Femur (tissue), 1 donor: ENCODE measurements at regions not wholly inside any gene's neighbourhood (a gene's known extent, or its start where the extent isn't known, plus 50 kb on each side); places are given as distances from the start of the nearest gene placed in this dataset.
"Not testable (repeated sequence)": the region's sequence is repeated elsewhere in the genome, so short reads cannot be mapped to it uniquely, and the experiment has no call there.

Source experiments
- DNase-seq: peaks from one replicate; pipeline ENCODE4 v3.0.0-alpha.2; 2017

DNA sequence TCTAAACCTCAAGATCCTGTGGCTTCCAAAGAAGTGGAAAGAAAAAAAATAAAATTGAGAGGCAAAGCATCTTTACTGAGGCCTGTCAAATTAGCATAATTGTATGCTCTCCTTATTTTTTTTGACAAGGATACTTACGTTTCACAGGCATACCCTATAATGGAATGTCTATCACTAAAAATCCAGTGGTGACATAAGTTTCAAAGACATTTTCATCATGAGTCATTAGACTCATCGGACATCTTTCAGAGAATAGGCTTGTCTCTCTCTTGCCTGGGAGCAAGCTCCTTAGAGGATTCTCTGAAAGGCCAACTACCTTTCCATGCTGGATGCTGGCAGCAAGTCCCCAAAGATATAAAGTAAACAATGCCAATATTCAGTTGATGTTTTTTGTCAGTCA is 380.7 kb upstream of the STEAP1 start:
- DNase-seq = no peak

GRCh38 chr7:89775459-89775858 is 378.8 kb upstream of the STEAP1 start:
- no peak for DNase-seq

GRCh38 chr7:89776980-89777379 is 377.3 kb upstream of the STEAP1 start:
- DNase-seq = no peak

DNA sequence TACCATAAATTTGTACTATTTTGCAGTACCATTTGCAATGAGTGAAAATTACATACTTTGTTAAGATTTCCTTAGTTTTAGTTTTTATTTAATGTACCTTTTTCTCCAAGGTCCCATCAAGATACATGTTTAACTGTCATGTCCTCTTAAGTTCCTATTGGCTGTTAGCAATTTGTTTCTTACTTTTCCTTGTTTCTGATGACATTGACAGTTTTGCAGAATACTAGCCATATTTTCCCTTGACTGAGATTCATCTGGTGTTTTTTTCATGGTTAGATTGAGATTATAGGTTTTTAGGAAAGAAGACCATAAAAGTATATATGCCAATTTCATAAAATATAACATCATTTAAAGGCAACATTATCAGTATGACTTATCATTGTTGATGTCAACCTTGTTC is 376.8 kb upstream of the STEAP1 start:
- no peak for DNase-seq

GRCh38 chr7:89780291-89780690 is 374.0 kb upstream of the STEAP1 start:
- DNase-seq = no peak

- DNase-seq = no peak
These were observed 357.8 kb upstream of the STEAP1 start for GRCh38 chr7:89796481-89796880.

GRCh38 chr7:89797965-89798598 is 356.2 kb upstream of the STEAP1 start:
- no peak for DNase-seq

GRCh38 chr7:89798599-89798996 is 355.7 kb upstream of the STEAP1 start:
- no peak for DNase-seq

DNA sequence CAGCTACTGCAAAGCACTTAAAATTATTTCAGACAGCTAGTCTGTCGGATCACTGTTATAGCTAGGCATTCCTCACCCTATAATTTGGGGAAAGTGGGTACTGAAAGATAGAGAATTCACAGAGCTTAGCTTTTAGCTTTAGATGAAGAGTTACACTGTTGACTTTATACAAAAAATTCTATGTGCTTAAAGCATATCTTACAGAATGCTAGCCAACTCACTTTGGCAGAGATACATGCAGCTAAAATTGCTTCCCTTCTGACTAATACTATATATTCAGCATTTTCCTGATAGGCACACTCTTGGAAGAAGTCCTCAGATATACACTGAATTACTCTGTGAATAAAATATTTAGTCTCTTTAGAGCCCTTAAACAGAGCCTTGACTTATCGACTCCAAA is 353.5 kb upstream of the STEAP1 start:
- DNase-seq = no peak

GRCh38 chr7:89809291-89809690 is 345.0 kb upstream of the STEAP1 start:
- no peak for DNase-seq

DNA sequence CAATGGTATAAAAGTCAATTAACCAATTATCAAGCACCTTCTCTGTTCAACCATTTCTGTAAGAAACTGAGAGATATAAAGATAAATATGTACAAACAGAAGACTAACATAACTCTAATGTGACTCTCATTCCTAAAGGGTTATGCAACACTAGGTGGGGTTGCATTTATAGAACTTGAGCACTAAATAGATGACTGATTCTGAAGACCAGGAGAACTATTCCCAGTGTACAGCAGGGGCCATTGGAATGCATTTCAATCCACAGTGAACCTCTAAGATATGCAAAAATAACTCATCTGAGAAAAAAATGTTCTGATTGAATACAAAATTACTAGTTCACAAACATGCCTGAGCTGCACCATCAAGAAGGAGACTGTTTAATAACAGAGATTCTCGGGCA is 341.2 kb upstream of the STEAP1 start:
- no peak for DNase-seq

GRCh38 chr7:89826121-89826520 is 328.1 kb upstream of the STEAP1 start:
- DNase-seq = no peak

DNA sequence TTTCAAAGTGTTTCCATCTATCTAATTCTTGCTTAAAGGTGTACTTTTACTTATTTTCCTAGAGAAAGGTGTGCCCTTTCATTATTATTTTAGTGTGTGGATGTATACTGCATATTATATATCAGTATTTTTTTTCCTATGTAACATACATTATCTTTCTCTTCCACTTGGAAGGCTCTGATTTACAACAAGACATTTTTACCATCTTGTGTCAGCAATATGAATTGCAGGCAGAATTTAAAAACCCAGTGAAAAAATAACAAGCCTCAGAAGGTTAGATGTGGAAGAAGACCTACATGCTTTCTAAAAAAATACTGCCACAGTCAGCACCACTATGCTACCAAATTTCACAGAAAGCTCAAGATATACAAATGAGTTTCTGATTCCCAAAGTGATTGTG is 327.7 kb upstream of the STEAP1 start:
- no peak for DNase-seq

DNA sequence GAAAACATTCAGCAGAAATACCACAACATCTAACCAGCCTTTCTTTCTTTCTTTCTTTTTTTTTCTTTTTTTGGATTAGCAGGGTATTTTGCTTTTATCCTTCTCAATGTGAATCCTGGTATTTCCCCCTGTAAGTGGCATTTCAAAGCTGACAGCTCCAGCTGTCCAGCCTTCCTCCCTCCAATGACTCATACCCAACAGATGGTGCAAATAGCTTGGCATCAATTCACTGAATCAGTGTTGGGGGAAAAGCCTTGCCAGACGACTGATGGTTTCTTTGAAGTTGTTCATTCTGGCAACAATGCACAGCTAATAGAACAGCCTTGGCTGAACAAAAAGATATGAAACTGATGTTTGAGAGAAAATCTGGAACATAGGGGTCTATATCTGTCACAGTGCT is 316.8 kb upstream of the STEAP1 start:
- peak; percentile 50 for DNase-seq

- DNase-seq = no peak
These were observed 314.9 kb upstream of the STEAP1 start for GRCh38 chr7:89839329-89839728.

- no peak for DNase-seq
These were observed 308.3 kb upstream of the STEAP1 start for GRCh38 chr7:89845952-89846351.

DNA sequence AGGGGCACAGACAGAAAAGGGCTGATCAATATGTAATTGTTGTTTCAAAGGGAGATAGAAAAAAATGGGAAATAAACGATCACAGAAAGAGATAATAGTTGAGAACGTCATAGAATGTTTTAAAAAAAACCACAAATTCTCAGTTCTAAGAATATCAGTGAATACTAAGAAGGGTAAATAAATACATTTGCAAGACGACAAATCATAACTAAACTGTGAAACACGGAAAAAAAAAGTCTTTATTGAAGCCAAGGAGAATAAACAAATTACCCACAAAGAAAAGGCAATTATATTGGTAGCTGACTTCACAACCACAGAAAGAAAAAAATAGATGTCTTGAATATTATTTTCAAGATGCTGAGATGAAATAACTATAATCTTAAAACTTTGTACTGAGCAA is 305.2 kb upstream of the STEAP1 start:
- DNase-seq = no peak

- DNase-seq = not testable (repeated sequence)
These were observed 297.2 kb upstream of the STEAP1 start for GRCh38 chr7:89857053-89857452.

GRCh38 chr7:89857767-89858166 is 296.5 kb upstream of the STEAP1 start:
- DNase-seq = no peak

GRCh38 chr7:89887489-89887888 is 266.8 kb upstream of the STEAP1 start:
- DNase-seq = no peak

DNA sequence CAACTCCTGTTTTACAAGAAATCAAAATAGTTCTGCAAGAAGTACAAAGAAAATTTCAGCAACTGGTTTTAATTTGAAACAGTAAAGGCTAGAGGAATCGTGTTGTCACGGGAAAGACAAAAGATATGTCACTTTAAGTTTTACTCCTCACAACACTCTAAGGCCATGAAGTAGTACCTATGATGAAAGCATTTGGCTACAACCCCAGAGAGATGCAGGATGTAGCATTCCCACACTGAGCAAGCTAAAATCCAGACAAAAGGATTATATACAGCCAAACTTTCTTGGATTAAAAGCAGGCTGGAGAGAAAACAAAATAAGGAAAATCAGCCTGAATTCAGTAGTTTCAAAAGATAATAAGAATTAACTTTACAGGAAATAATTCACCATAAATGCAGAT is 245.5 kb upstream of the STEAP1 start:
- DNase-seq = no peak

- DNase-seq = no peak
These were observed 239.6 kb upstream of the STEAP1 start for GRCh38 chr7:89914711-89915110.

DNA sequence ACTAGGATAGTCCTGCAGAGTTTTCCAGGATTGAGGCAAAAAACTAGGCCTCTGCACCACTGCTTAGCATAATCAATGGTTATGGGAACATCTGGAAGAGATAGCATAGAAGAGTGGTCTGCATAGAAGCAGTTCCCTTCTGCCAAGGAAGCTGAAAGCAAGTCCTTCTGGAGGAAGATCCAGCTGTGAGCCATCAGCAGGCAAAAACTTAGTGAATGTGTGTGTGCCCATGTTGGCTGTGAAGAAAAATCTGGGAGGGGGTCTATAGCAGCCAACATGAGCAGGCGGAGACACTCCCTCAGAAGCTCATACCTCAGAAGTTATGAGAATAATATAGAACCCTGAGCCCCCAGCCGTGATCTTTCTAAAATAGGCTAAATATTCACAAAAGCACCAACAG is 228.1 kb upstream of the STEAP1 start:
- DNase-seq = no peak

DNA sequence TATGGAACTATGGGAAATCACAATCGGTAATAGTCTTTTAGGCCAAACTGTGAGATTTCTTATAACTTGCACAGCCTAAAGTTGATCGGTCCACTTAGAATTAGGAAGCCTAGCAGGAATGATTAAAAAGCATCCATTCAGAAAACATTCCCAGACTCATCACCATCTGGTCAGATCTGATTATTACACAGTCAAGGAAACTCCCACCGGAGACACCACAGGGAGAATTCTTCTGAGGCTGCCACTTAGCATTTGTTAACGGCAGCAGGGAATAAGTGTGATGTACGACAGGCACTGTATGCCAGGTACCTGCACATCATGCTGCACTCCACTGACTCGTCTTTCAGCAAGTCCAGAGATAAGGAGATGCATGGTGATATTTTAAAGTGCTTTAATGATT is 227.6 kb upstream of the STEAP1 start:
- DNase-seq = no peak

GRCh38 chr7:89927762-89928161 is 226.5 kb upstream of the STEAP1 start:
- no peak for DNase-seq

GRCh38 chr7:89928451-89928850 is 225.8 kb upstream of the STEAP1 start:
- DNase-seq = no peak
